HPDE6-E6E7 (cell line): ENCODE measurements at regions not wholly inside any gene's neighbourhood (a gene's known extent, or its start where the extent isn't known, plus 50 kb on each side); places are given as distances from the start of the nearest gene placed in this dataset.
"Not testable (repeated sequence)": the region's sequence is repeated elsewhere in the genome, so short reads cannot be mapped to it uniquely, and the experiment has no call there.

Source experiments
- DNase-seq: peaks from one replicate; pipeline ENCODE4 v3.0.0; 2011; ENCODE audit warnings: missing footprints; ENCODE audit errors: extremely low spot score

- DNase-seq: no peak
Measured at GRCh38 chr1:73065339-73066041, 783.2 kb upstream of the NEGR1 start.

- no peak for DNase-seq
Measured at GRCh38 chr1:73056826-73057225, 774.5 kb upstream of the NEGR1 start.

GRCh38 chr1:73044241-73045036, 762.1 kb upstream of the NEGR1 start:
- no peak for DNase-seq

- DNase-seq: no peak
Measured at GRCh38 chr1:73042403-73042802, 760.1 kb upstream of the NEGR1 start.

- DNase-seq: no peak
Measured at GRCh38 chr1:73040811-73041210, 758.5 kb upstream of the NEGR1 start.

- no peak for DNase-seq
Measured at GRCh38 chr1:73034271-73034670, 751.9 kb upstream of the NEGR1 start.

- DNase-seq: peak; percentile 23
Measured at GRCh38 chr1:73033640-73034039, 751.3 kb upstream of the NEGR1 start.

GRCh38 chr1:73029571-73029970, 747.2 kb upstream of the NEGR1 start:
- DNase-seq: peak; percentile 3

- no peak for DNase-seq
Measured at GRCh38 chr1:73026114-73026513, 743.8 kb upstream of the NEGR1 start.

GRCh38 chr1:73009938-73010337, 727.6 kb upstream of the NEGR1 start:
- no peak for DNase-seq

- no peak for DNase-seq
Measured at GRCh38 chr1:73009311-73009710, 727.0 kb upstream of the NEGR1 start.

- no peak for DNase-seq
Measured at GRCh38 chr1:72997624-72998023, 715.3 kb upstream of the NEGR1 start.

GRCh38 chr1:72997041-72997440, 714.7 kb upstream of the NEGR1 start:
- DNase-seq: no peak

GRCh38 chr1:72987871-72988270, 705.5 kb upstream of the NEGR1 start:
- DNase-seq: not testable (repeated sequence)

- no peak for DNase-seq
Measured at GRCh38 chr1:72986591-72987290, 704.4 kb upstream of the NEGR1 start.

- DNase-seq: not testable (repeated sequence)
Measured at GRCh38 chr1:72985024-72985423, 702.7 kb upstream of the NEGR1 start.

- not testable (repeated sequence) for DNase-seq
Measured at GRCh38 chr1:72983011-72983410, 700.7 kb upstream of the NEGR1 start.

- no peak for DNase-seq
Measured at GRCh38 chr1:72969461-72969860, 687.1 kb upstream of the NEGR1 start.

- peak; percentile 10 for DNase-seq
Measured at GRCh38 chr1:72954943-72955342, 672.6 kb upstream of the NEGR1 start.

- not testable (repeated sequence) for DNase-seq
Measured at GRCh38 chr1:72950900-72951299, 668.6 kb upstream of the NEGR1 start.

- DNase-seq: no peak
Measured at GRCh38 chr1:72946903-72947499, 664.7 kb upstream of the NEGR1 start.

GRCh38 chr1:72942008-72942407, 659.7 kb upstream of the NEGR1 start:
- no peak for DNase-seq
